Lower leg skin (tissue), 3 donors: ENCODE measurements at regions not wholly inside any gene's neighbourhood (a gene's known extent, or its start where the extent isn't known, plus 50 kb on each side); places are given as distances from the start of the nearest gene placed in this dataset.

Experiments used
- CTCF ChIP-seq, 3 donors: fragments of 450-650 bp; IDR thresholded peaks; one replicate each; pipeline ENCODE4 v1.5.1; 2016; ENCODE audit warnings: antibody characterized with exemption in 3 of 3, mild to moderate bottlenecking in 3 of 3, moderate library complexity in 2 of 3
- POLR2A ChIP-seq, 2 donors: fragments of 450-650 bp; IDR thresholded peaks; one replicate each; pipeline ENCODE4 v1.6.1; 2016 to 2017; ENCODE audit warnings: antibody characterized with exemption in 2 of 2, mild to moderate bottlenecking in 1 of 2, moderate library complexity in 1 of 2

- TF ChIP-seq CTCF (IDR thresholded peaks at IDR 0.05) (no peak), POLR2A (IDR thresholded peaks at IDR 0.05) (no peak)
These were observed 1962.5 kb downstream of the ARAP2 start for GRCh38 chr4:34281826-34282225.
